CD4-positive, alpha-beta T cell (primary cell): ENCODE measurements at regions not wholly inside any gene's neighbourhood (a gene's known extent, or its start where the extent isn't known, plus 50 kb on each side); places are given as distances from the start of the nearest gene placed in this dataset.
A peak's percentile ranks its signal among the peaks of the same experiment; 100 is the strongest.

Experiments
- ATAC-seq: fragments of 200-7000 bp; cut with Tn5 transposase; one replicate; pipeline ENCODE4 v1.10.0; 2022; ENCODE audit warnings: mild to moderate bottlenecking; ENCODE audit not compliant: poor library complexity
- CTCF ChIA-PET: fragments of 350-600 bp; sonication (Branson Sonifier 250); formaldehyde crosslinking; loops from one replicate; lab custom pipeline; 2021; ENCODE audit warnings: antibody characterized with exemption, inconsistent platforms; lab: Charles Lee
- POLR2A ChIA-PET: fragments of 350-600 bp; sonication (Branson Sonifier 250); formaldehyde crosslinking; loops from one replicate; lab custom pipeline; 2021; ENCODE audit warnings: antibody characterized with exemption, inconsistent platforms; lab: Charles Lee
- DNase-seq, 14 experiments: peaks; one replicate each; pipeline ENCODE4 v3.0.0-alpha.2; 2013 to 2020; ENCODE audit warnings: mixed read lengths in 2 of 14
- H3K27ac ChIP-seq, 2 donors: one replicate each; pipeline versions ENCODE4 v1.5.1 to v1.7.0; 2013; ENCODE audit warnings: low read length in 2 of 2, low read depth in 1 of 2, mild to moderate bottlenecking in 1 of 2
- H3K27me3 ChIP-seq, 2 experiments: 1 replicate in 1 of 2; 2 replicates in 1 of 2; pipeline versions ENCODE4 v1.6.1 to v1.7.0; 2013; ENCODE audit warnings: low read length in 2 of 2, control low read depth in 1 of 2, mild to moderate bottlenecking in 1 of 2, moderate library complexity in 1 of 2; ENCODE audit not compliant: insufficient read depth in 2 of 2, control insufficient read depth in 1 of 2
- H3K36me3 ChIP-seq: one replicate; pipeline ENCODE4 v1.6.1; 2013; ENCODE audit warnings: low read length, control low read depth; ENCODE audit not compliant: insufficient read depth
- H3K4me1 ChIP-seq: one replicate; pipeline ENCODE4 v1.6.1; 2013; ENCODE audit warnings: low read length, control low read depth; ENCODE audit not compliant: insufficient read depth
- H3K4me3 ChIP-seq: one replicate; pipeline ENCODE4 v1.5.1; 2013; ENCODE audit warnings: mild to moderate bottlenecking, low read length, moderate library complexity
- H3K9me3 ChIP-seq, 2 experiments: 1 replicate in 1 of 2; 2 replicates in 1 of 2; pipeline versions ENCODE4 v1.6.1 to v1.7.0; 2013; ENCODE audit warnings: low read length in 2 of 2, mild to moderate bottlenecking in 2 of 2, control low read depth in 1 of 2, moderate library complexity in 1 of 2; ENCODE audit not compliant: control insufficient read depth in 1 of 2, insufficient read depth in 1 of 2
- H3K27ac Mint-ChIP-seq: one replicate; pipeline ENCODE4 v1.8.0; 2020; ENCODE audit warnings: mixed read lengths
- H3K27me3 Mint-ChIP-seq: one replicate; pipeline ENCODE4 v1.8.0; 2021; ENCODE audit warnings: mixed read lengths
- H3K36me3 Mint-ChIP-seq: one replicate; pipeline ENCODE4 v1.8.0; 2021; ENCODE audit warnings: low read depth, mixed read lengths
- H3K4me1 Mint-ChIP-seq: one replicate; pipeline ENCODE4 v1.8.0; 2021; ENCODE audit warnings: low read depth, mixed read lengths
- H3K4me3 Mint-ChIP-seq: one replicate; pipeline ENCODE4 v1.8.0; 2020; ENCODE audit warnings: mild to moderate bottlenecking, mixed read lengths
- H3K9me3 Mint-ChIP-seq: one replicate; pipeline ENCODE4 v1.8.0; 2020; ENCODE audit warnings: mixed read lengths
- intact Hi-C, 2 experiments: fragments of 100-400 bp; cut with DNase I in 1 of 2; cut with micrococcal nuclease in 1 of 2; formaldehyde crosslinking; loops; one replicate each; pipeline versions ENCODE4 v1.15.1 to v1.9.0; 2023 to 2025; cut with DNase I, micrococcal nuclease
- TF ChIP-seq, protein P1 (sequence below): fragments of 200-600 bp; IDR thresholded peaks from one replicate; pipeline ENCODE4 v1.8.0; 2022; ENCODE audit warnings: antibody characterized with exemption, mild to moderate bottlenecking

DNA sequence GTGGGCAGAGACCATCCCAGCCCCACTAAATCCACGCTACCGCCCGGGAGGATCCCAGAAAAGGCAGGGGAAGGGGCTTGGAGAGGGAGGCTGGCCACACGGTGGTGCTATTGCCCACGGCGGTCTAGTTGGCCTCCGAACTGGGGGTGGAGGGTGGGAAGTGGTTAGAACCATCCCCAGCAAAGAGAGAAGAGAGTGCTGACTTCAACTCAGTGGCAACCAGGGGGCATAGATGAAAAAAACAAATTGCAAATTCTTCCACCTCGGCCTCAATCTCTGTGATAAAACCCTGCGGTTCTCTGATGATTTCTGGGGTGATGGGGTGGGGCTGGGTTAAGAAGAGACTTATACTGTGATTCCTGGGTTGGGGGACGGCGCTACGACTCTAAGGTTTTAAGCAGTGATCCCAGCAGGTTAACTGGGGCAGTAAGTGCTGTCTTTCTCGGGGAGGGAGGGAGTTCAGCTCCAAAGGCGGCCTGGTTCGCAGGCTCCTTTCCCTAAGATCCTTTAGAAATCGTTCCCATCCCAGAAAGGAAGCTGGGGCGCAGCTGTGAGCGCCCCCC lies 154.5 kb upstream of the LYZL2 start:
- no peaks in the 10 kb centered on the region for H3K36me3 ChIP-seq
- peaks cover 26% of the 10 kb centered on the region for H3K4me1 Mint-ChIP-seq
- peak overlapping the region; percentile 48 for H3K4me3 ChIP-seq
- no peaks in the 10 kb centered on the region for H3K9me3 Mint-ChIP-seq
- H3K27ac ChIP-seq, result peak overlapping the region; percentile 7 to 40
- H3K27me3 Mint-ChIP-seq, result no peaks in the 10 kb centered on the region
- peak overlapping the region; percentile 82 for H3K4me3 Mint-ChIP-seq
- no peaks in the 10 kb centered on the region for H3K36me3 Mint-ChIP-seq
- H3K27ac Mint-ChIP-seq, result peak overlapping the region; percentile 62
- CTCF ChIA-PET, result interaction anchor here (0.6 to 2.6 kb wide), 8 partner anchors 96 to 1088 kb away, joined by 3 to 9 read pairs (median 4); partner anchors contain the start of gene ZNF438
- H3K9me3 ChIP-seq, result no peaks in the 10 kb centered on the region
- peaks cover 18% of the 10 kb centered on the region for H3K4me1 ChIP-seq
- no peaks in the 10 kb centered on the region for H3K27me3 ChIP-seq
- intact Hi-C loops, result loop anchor here (1.0 to 5.0 kb wide), 10 partner anchors 63 to 1025 kb away; no protein-coding TSS in a partner anchor
- ATAC-seq, result peak; percentile 91
- POLR2A ChIA-PET, result interaction anchor here (0.6 to 4.1 kb wide), 23 partner anchors 8 to 1067 kb away, joined by 3 to 66 read pairs (median 4); partner anchors contain the start of genes MTPAP and ZNF438
- TF ChIP-seq, protein P1, sequence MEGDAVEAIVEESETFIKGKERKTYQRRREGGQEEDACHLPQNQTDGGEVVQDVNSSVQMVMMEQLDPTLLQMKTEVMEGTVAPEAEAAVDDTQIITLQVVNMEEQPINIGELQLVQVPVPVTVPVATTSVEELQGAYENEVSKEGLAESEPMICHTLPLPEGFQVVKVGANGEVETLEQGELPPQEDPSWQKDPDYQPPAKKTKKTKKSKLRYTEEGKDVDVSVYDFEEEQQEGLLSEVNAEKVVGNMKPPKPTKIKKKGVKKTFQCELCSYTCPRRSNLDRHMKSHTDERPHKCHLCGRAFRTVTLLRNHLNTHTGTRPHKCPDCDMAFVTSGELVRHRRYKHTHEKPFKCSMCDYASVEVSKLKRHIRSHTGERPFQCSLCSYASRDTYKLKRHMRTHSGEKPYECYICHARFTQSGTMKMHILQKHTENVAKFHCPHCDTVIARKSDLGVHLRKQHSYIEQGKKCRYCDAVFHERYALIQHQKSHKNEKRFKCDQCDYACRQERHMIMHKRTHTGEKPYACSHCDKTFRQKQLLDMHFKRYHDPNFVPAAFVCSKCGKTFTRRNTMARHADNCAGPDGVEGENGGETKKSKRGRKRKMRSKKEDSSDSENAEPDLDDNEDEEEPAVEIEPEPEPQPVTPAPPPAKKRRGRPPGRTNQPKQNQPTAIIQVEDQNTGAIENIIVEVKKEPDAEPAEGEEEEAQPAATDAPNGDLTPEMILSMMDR, result peak; percentile 75
- peak; percentile 73 to 91 (median 82) for DNase-seq

DNA sequence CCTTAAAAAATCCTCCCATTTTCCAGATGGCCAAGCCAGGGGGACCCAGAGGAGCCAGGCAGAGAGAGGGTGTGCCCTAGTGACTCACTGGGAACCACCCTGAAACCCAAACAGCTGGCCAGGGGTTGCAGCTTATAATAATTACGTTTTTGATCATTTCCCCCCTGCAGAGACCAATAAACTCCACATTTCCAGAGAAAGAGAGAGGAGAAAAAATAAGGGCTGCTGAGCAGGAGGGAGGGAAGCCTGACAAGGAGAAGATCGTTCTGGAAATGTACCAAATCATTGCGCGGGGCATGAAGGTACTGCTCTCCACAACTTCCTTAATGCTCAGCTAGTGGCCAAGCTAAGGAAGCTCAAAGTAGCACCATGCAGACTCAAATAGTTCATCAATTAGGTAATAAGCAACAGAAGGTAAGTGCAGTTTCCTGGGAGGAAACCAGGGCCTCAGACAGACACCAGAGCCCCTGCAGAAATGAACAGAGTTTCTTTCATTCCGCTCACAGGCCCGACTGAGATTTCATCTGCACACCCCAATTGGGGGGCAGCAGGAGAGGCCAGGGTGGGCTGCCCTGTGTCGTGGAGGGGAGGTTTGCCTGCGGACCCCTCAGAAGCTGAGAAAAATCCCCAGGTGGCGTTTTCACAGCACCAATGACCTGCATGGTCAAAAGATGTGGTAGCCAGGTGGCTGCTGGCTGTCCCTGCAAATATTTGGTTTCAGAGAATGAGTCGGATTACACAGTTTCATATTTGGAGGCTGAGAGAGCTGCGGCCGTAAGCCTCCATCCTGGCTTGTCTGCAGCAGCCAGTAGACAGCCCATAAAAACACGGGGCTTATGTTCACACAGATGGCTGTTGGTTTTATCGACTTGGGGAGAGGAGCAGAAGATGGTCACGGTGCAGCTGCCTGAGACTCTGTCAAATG lies 153.2 kb upstream of the LYZL2 start:
- H3K36me3 Mint-ChIP-seq, result no peaks in the 10 kb centered on the region
- H3K9me3 Mint-ChIP-seq, result no peaks in the 10 kb centered on the region
- H3K27ac Mint-ChIP-seq, result peak overlapping the region; percentile 65
- ATAC-seq, result no peak
- peak overlapping the region in 1 of 2 donors; percentile 22 for H3K27ac ChIP-seq
- H3K4me3 ChIP-seq, result no peak overlapping the region
- no peaks in the 10 kb centered on the region for H3K9me3 ChIP-seq
- H3K4me3 Mint-ChIP-seq, result peak overlapping the region; percentile 25
- no peaks in the 10 kb centered on the region for H3K27me3 ChIP-seq
- ChIA-PET POLR2A (interaction anchor here (1.3 to 4.1 kb wide), 7 partner anchors 10 to 987 kb away, joined by 4 to 66 read pairs (median 10); partner anchors contain the start of gene ZNF438), CTCF (interaction anchor here (0.7 to 2.6 kb wide), 3 partner anchors 95 to 1025 kb away, joined by 3 to 9 read pairs (median 5); no protein-coding TSS in a partner anchor)
- peak in 3 of 14 experiments; percentile 9 to 19 (median 14) for DNase-seq
- no peaks in the 10 kb centered on the region for H3K27me3 Mint-ChIP-seq
- H3K36me3 ChIP-seq, result no peaks in the 10 kb centered on the region
- intact Hi-C loops, result loop anchor here in 1 of 2 experiments (1.0 to 5.0 kb wide), 5 partner anchors 65 to 988 kb away; no protein-coding TSS in a partner anchor
- H3K4me1 ChIP-seq, result peaks cover 18% of the 10 kb centered on the region
- TF ChIP-seq, protein P1, result no peak
- peaks cover 16% of the 10 kb centered on the region for H3K4me1 Mint-ChIP-seq

DNA sequence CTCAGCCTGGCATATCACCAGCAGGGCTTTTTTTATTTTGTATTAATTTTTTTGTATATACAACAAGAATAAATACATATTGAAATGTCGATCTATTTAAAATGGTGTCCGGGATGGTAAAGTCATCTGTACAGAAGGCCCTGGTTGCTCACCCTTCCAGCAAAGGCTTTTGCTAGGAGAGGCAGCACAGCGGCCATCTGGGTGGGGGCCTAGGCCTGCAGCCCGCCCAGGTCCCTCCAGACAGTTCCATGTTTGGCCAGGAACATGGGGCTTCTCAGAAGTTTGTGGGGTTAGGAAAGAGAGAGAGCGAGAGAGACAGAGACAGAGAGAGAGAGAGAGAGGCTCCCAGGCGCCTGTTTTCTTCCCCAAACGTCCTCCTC lies 152.6 kb upstream of the LYZL2 start:
- Histone ChIP-seq H3K4me1 (peaks cover 18% of the 10 kb centered on the region), H3K9me3 (no peaks in the 10 kb centered on the region), H3K27ac (peak overlapping the region in 1 of 2 donors; percentile 22), H3K36me3 (no peaks in the 10 kb centered on the region), H3K4me3 (no peak overlapping the region), H3K27me3 (no peaks in the 10 kb centered on the region)
- intact Hi-C loops, result loop anchor here in 1 of 2 experiments (2.0 to 5.0 kb wide), 4 partner anchors 65 to 710 kb away; no protein-coding TSS in a partner anchor
- no peak for ATAC-seq
- no peaks in the 10 kb centered on the region for H3K27me3 Mint-ChIP-seq
- TF ChIP-seq, protein P1, result no peak
- H3K4me3 Mint-ChIP-seq, result no peak overlapping the region
- peaks cover 16% of the 10 kb centered on the region for H3K4me1 Mint-ChIP-seq
- no peaks in the 10 kb centered on the region for H3K9me3 Mint-ChIP-seq
- no peak for DNase-seq
- ChIA-PET POLR2A (interaction anchor here (3.4 to 4.1 kb wide), 2 partner anchors 65 to 250 kb away, joined by 10 to 66 read pairs; partner anchors contain the start of gene ZNF438), CTCF (interaction anchor here (2.6 kb wide), 1 partner anchor 1026 kb away, joined by 9 read pairs; no protein-coding TSS in a partner anchor)
- H3K36me3 Mint-ChIP-seq, result no peaks in the 10 kb centered on the region
- H3K27ac Mint-ChIP-seq, result peak overlapping the region; percentile 65
